Brain microvascular endothelial cell (primary cell): ENCODE measurements at regions not wholly inside any gene's neighbourhood (a gene's known extent, or its start where the extent isn't known, plus 50 kb on each side); places are given as distances from the start of the nearest gene placed in this dataset.

Experiments
- DNase-seq: peaks from one replicate; pipeline ENCODE4 v3.0.0-alpha.2; 2020
- H3K27ac ChIP-seq: fragments of 250-450 bp; sonication (Bioruptor Pico); 2 replicates; pipeline ENCODE4 v1.5.1; 2020; ENCODE audit warnings: mild to moderate bottlenecking, moderate library complexity
- H3K27me3 ChIP-seq: fragments of 250-450 bp; sonication (Bioruptor Pico); replicated peaks from 2 replicates; pipeline ENCODE4 v1.5.1; 2020; ENCODE audit warnings: mild to moderate bottlenecking
- H3K36me3 ChIP-seq: fragments of 250-450 bp; sonication (Bioruptor Pico); replicated peaks from 2 replicates; pipeline ENCODE4 v1.5.1; 2020; ENCODE audit warnings: mild to moderate bottlenecking
- H3K4me3 ChIP-seq: 2 replicates; pipeline ENCODE4 v1.5.1; 2011; ENCODE audit warnings: low read depth, mild to moderate bottlenecking, control low read depth, low read length, moderate library complexity
- in situ Hi-C: cut with HindIII; loops from 2 replicates; pipeline ENCODE4 v1.10.0; 2017; ENCODE audit warnings: low sequenced_read_pairs, low pct_ligation_motif_present
- TF ChIP-seq, protein P1 (sequence below): IDR thresholded peaks from 2 replicates; pipeline ENCODE4 v1.5.1; 2011; ENCODE audit warnings: low read depth, mild to moderate bottlenecking, moderate library complexity, low read length, control low read depth, inconsistent platforms; ENCODE audit errors: missing control alignments

GRCh38 chr22:47687776-47688175 lies 925.3 kb downstream of the TBC1D22A start:
- DNase-seq: no peak
- TF ChIP-seq, protein P1, sequence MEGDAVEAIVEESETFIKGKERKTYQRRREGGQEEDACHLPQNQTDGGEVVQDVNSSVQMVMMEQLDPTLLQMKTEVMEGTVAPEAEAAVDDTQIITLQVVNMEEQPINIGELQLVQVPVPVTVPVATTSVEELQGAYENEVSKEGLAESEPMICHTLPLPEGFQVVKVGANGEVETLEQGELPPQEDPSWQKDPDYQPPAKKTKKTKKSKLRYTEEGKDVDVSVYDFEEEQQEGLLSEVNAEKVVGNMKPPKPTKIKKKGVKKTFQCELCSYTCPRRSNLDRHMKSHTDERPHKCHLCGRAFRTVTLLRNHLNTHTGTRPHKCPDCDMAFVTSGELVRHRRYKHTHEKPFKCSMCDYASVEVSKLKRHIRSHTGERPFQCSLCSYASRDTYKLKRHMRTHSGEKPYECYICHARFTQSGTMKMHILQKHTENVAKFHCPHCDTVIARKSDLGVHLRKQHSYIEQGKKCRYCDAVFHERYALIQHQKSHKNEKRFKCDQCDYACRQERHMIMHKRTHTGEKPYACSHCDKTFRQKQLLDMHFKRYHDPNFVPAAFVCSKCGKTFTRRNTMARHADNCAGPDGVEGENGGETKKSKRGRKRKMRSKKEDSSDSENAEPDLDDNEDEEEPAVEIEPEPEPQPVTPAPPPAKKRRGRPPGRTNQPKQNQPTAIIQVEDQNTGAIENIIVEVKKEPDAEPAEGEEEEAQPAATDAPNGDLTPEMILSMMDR: no peak
- H3K4me3 ChIP-seq: no peak overlapping the region
- no peaks in the 10 kb centered on the region for H3K27me3 ChIP-seq
- no peaks in the 10 kb centered on the region for H3K36me3 ChIP-seq
- no peak overlapping the region for H3K27ac ChIP-seq
- in situ Hi-C loops: no loop called here

GRCh38 chr22:47687346-47687655 lies 924.9 kb downstream of the TBC1D22A start:
- in situ Hi-C loops: no loop called here
- Histone ChIP-seq H3K36me3 (no peaks in the 10 kb centered on the region), H3K27ac (no peak overlapping the region), H3K27me3 (no peaks in the 10 kb centered on the region), H3K4me3 (no peak overlapping the region)
- no peak for DNase-seq
- TF ChIP-seq, protein P1: no peak

GRCh38 chr22:47686594-47687345 lies 924.3 kb downstream of the TBC1D22A start:
- Histone ChIP-seq H3K4me3 (no peak overlapping the region), H3K27me3 (no peaks in the 10 kb centered on the region), H3K27ac (no peak overlapping the region), H3K36me3 (no peaks in the 10 kb centered on the region)
- TF ChIP-seq, protein P1: no peak
- no peak for DNase-seq
- in situ Hi-C loops: no loop called here

DNA sequence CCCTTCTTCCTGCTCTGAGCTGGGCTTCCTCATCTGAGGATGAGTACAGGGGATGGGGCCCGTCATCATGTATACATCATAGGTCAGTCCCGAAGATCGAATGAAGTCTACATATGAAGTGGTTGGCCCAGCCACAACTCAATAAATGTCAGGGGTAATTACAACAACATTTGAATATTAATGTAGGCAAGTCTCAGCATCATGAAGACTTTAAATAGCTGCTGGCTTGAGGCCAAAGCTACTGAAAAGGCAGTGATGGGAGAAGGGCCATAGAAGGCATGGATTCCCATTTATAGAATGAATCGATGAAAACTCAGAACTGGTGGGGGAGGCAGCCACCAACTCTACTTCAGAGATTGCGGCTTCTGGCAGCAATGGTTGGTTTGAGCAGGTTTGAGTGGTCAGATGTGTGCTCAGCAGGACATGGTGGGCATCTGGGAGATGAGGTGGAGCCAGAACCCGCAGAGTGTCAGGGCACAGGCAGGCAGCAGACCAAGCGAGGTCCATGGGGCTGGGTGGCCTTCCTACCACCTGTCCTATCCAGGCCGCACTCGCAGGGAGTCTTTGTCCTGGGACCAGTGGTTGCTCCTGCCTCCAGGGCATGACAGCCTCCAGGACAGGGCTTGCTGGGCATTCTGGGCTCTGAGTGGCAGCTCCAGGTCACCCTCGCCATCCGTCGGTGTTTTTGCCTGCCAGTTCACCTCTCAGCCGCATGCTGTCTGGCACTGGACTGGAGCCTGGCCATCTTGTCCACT lies 919.1 kb downstream of the TBC1D22A start:
- DNase-seq: no peak
- no peaks in the 10 kb centered on the region for H3K36me3 ChIP-seq
- no peaks in the 10 kb centered on the region for H3K27me3 ChIP-seq
- TF ChIP-seq, protein P1: no peak
- no peak overlapping the region for H3K4me3 ChIP-seq
- in situ Hi-C loops: no loop called here
- no peak overlapping the region for H3K27ac ChIP-seq

- DNase-seq: no peak
These were observed 916.3 kb downstream of the TBC1D22A start for GRCh38 chr22:47678636-47679287.

More at GRCh38 chr22:47678636-47679287, 916.3 kb downstream of the TBC1D22A start:
- H3K27me3 ChIP-seq: no peaks in the 10 kb centered on the region
- in situ Hi-C loops: no loop called here
- no peaks in the 10 kb centered on the region for H3K36me3 ChIP-seq
- H3K4me3 ChIP-seq: no peak overlapping the region
- H3K27ac ChIP-seq: no peak overlapping the region
- TF ChIP-seq, protein P1: no peak
